Natural killer cell (primary cell): ENCODE measurements at regions not wholly inside any gene's neighbourhood (a gene's known extent, or its start where the extent isn't known, plus 50 kb on each side); places are given as distances from the start of the nearest gene placed in this dataset.

Experiments used
- ATAC-seq, 3 donors: fragments of 150-1000 bp in 2 of 3; fragments of 200-7000 bp in 1 of 3; cut with Tn5 transposase; 1 replicate in 1 of 3; 2 replicates in 2 of 3; pipeline ENCODE4 v1.10.0; 2021; ENCODE audit warnings: mild to moderate bottlenecking in 2 of 3, moderate library complexity in 2 of 3
- DNase-seq, 2 donors: peaks; one replicate each; pipeline versions ENCODE4 v3.0.0 to v3.0.0-alpha.2; 2013 to 2021; ENCODE audit warnings: mixed read lengths in 1 of 2
- H3K27ac ChIP-seq: one replicate; pipeline ENCODE4 v1.5.1; 2013; ENCODE audit warnings: mild to moderate bottlenecking, low read length
- H3K27me3 ChIP-seq: one replicate; pipeline ENCODE4 v1.6.1; 2013; ENCODE audit warnings: low read length; ENCODE audit not compliant: control insufficient read depth, insufficient read depth
- H3K36me3 ChIP-seq: one replicate; pipeline ENCODE4 v1.6.1; 2013; ENCODE audit warnings: low read length; ENCODE audit not compliant: control insufficient read depth, insufficient read depth
- H3K4me1 ChIP-seq: one replicate; pipeline ENCODE4 v1.6.1; 2013; ENCODE audit warnings: low read length; ENCODE audit not compliant: control insufficient read depth, insufficient read depth
- H3K4me3 ChIP-seq: one replicate; pipeline ENCODE4 v1.5.1; 2013; ENCODE audit warnings: low read length
- H3K9me3 ChIP-seq: one replicate; pipeline ENCODE4 v1.6.1; 2013; ENCODE audit warnings: low read length; ENCODE audit not compliant: control insufficient read depth, insufficient read depth
- H3K27ac Mint-ChIP-seq, 2 donors: one replicate each; pipeline ENCODE4 v1.8.0; 2022; ENCODE audit warnings: mild to moderate bottlenecking in 2 of 2, mixed read lengths in 2 of 2, moderate library complexity in 1 of 2
- H3K27me3 Mint-ChIP-seq, 2 donors: one replicate each; pipeline ENCODE4 v1.8.0; 2022; ENCODE audit warnings: low read depth in 2 of 2, mixed read lengths in 2 of 2
- H3K36me3 Mint-ChIP-seq: one replicate; pipeline ENCODE4 v1.8.0; 2022; ENCODE audit warnings: mixed read lengths
- H3K4me1 Mint-ChIP-seq, 2 donors: one replicate each; pipeline ENCODE4 v1.8.0; 2022; ENCODE audit warnings: mixed read lengths in 2 of 2
- H3K4me3 Mint-ChIP-seq: one replicate; pipeline ENCODE4 v1.8.0; 2022; ENCODE audit warnings: mild to moderate bottlenecking, moderate library complexity, mixed read lengths
- H3K9me3 Mint-ChIP-seq, 2 donors: one replicate each; pipeline ENCODE4 v1.8.0; 2022; ENCODE audit warnings: mixed read lengths in 2 of 2
- WGBS: methylation state at CpG from one replicate; pipeline ENCODE4 v1.1.7; 2013; ENCODE audit warnings: missing lambda C conversion rate; ENCODE audit not compliant: insufficient coverage; 5-methylcytosine and 5-hydroxymethylcytosine counted together
- intact Hi-C: fragments of 100-400 bp; cut with micrococcal nuclease; formaldehyde crosslinking; loops from one replicate; pipeline ENCODE4 v1.14.2; 2022
- TF ChIP-seq, protein P1 (sequence below): fragments of 200-600 bp; IDR thresholded peaks from one replicate; pipeline ENCODE4 v1.8.0; 2022; ENCODE audit warnings: antibody characterized with exemption

- WGBS = 94% methylated on average over 1 of the region's 1 CpG
- Histone ChIP-seq H3K9me3 (no peaks in the 10 kb centered on the region), H3K4me3 (no peak overlapping the region), H3K4me1 (no peaks in the 10 kb centered on the region), H3K36me3 (no peaks in the 10 kb centered on the region), H3K27me3 (no peaks in the 10 kb centered on the region), H3K27ac (no peak overlapping the region)
- DNase-seq (no peak), ATAC-seq (no peak)
- Mint-ChIP-seq H3K4me1 (no peaks in the 10 kb centered on the region), H3K36me3 (no peaks in the 10 kb centered on the region), H3K4me3 (no peak overlapping the region), H3K9me3 (peaks cover 5 to 7% of the 10 kb centered on the region in 2 donors), H3K27me3 (no peaks in the 10 kb centered on the region), H3K27ac (no peak overlapping the region)
- TF ChIP-seq, protein P1, sequence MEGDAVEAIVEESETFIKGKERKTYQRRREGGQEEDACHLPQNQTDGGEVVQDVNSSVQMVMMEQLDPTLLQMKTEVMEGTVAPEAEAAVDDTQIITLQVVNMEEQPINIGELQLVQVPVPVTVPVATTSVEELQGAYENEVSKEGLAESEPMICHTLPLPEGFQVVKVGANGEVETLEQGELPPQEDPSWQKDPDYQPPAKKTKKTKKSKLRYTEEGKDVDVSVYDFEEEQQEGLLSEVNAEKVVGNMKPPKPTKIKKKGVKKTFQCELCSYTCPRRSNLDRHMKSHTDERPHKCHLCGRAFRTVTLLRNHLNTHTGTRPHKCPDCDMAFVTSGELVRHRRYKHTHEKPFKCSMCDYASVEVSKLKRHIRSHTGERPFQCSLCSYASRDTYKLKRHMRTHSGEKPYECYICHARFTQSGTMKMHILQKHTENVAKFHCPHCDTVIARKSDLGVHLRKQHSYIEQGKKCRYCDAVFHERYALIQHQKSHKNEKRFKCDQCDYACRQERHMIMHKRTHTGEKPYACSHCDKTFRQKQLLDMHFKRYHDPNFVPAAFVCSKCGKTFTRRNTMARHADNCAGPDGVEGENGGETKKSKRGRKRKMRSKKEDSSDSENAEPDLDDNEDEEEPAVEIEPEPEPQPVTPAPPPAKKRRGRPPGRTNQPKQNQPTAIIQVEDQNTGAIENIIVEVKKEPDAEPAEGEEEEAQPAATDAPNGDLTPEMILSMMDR = no peak
- intact Hi-C loops = no loop called here
Measured at GRCh38 chr1:82321794-82322193, 521.1 kb downstream of the ADGRL2 start.

DNA sequence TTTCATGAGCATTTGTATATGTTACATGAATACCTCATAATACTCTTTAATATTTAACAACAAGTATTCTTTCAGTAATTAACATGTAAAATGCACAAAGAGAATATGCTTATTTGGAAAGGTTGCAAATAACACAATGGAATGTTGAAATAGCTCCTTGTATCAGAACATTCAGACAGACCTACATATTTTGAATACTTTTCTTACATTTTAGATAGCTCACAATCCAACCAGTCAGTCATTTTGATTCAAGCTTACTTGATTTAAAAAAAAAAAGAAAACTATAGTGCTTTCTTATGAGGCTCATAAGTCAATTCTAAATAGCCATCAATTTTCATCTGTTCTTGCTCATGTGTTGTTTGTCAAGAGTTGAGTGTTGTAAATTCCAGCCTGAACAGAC is 518.8 kb downstream of the ADGRL2 start:
- Mint-ChIP-seq H3K9me3 (peaks cover 3 to 6% of the 10 kb centered on the region in 2 donors), H3K4me3 (no peak overlapping the region), H3K27ac (no peak overlapping the region), H3K4me1 (no peaks in the 10 kb centered on the region), H3K36me3 (no peaks in the 10 kb centered on the region), H3K27me3 (no peaks in the 10 kb centered on the region)
- Histone ChIP-seq H3K27ac (no peak overlapping the region), H3K36me3 (no peaks in the 10 kb centered on the region), H3K9me3 (no peaks in the 10 kb centered on the region), H3K27me3 (no peaks in the 10 kb centered on the region), H3K4me1 (no peaks in the 10 kb centered on the region), H3K4me3 (no peak overlapping the region)
- intact Hi-C loops = no loop called here
- TF ChIP-seq, protein P1 = no peak
- DNase-seq (no peak), ATAC-seq (no peak)

GRCh38 chr1:82318921-82319320 is 518.2 kb downstream of the ADGRL2 start:
- TF ChIP-seq, protein P1 = no peak
- WGBS = 71% methylated on average over 2 of the region's 2 CpGs

DNA sequence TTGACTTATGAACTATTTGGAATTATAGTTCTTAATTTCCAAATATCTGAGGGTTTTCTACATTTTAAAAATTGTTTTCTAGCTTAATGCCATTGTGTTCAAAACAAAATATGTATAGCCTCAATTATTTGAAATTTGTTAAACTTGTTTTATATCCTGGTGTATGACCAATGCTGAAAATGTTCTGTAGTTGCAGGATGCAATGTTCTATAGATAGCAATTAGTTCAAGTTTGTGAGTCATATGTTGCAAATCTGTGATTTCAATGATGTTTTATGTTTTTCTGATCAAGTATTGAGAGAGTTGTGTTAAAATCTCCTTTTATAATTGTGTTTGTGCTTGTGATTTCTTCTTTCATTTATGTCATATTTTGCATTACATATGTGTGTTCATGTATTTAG is 517.5 kb downstream of the ADGRL2 start:
- peaks cover 6 to 8% of the 10 kb centered on the region in 2 donors for H3K9me3 Mint-ChIP-seq

More at GRCh38 chr1:82318921-82319320, 518.2 kb downstream of the ADGRL2 start:
- Histone ChIP-seq H3K4me3 (no peak overlapping the region), H3K9me3 (no peaks in the 10 kb centered on the region), H3K36me3 (no peaks in the 10 kb centered on the region), H3K27me3 (no peaks in the 10 kb centered on the region), H3K4me1 (no peaks in the 10 kb centered on the region), H3K27ac (no peak overlapping the region)
- Mint-ChIP-seq H3K4me3 (no peak overlapping the region), H3K36me3 (no peaks in the 10 kb centered on the region), H3K27ac (no peak overlapping the region), H3K27me3 (no peaks in the 10 kb centered on the region), H3K9me3 (peaks cover 3 to 7% of the 10 kb centered on the region in 2 donors), H3K4me1 (no peaks in the 10 kb centered on the region)
- intact Hi-C loops = no loop called here
- ATAC-seq (no peak), DNase-seq (no peak)

More for the DNA sequence above, 517.5 kb downstream of the ADGRL2 start:
- no peak overlapping the region for H3K4me3 ChIP-seq
- TF ChIP-seq, protein P1 = no peak
- Mint-ChIP-seq H3K27ac (no peak overlapping the region), H3K36me3 (peaks cover 5% of the 10 kb centered on the region), H3K27me3 (no peaks in the 10 kb centered on the region), H3K4me1 (no peaks in the 10 kb centered on the region), H3K4me3 (no peak overlapping the region)
- no peak for ATAC-seq
- DNase-seq = no peak
- no peaks in the 10 kb centered on the region for H3K36me3 ChIP-seq
- no peaks in the 10 kb centered on the region for H3K27me3 ChIP-seq
- intact Hi-C loops = no loop called here
- no peaks in the 10 kb centered on the region for H3K9me3 ChIP-seq
- H3K27ac ChIP-seq = no peak overlapping the region
- no peaks in the 10 kb centered on the region for H3K4me1 ChIP-seq
